Trophoblast cell (in vitro differentiated cells and primary cell): ENCODE measurements at regions not wholly inside any gene's neighbourhood (a gene's known extent, or its start where the extent isn't known, plus 50 kb on each side); places are given as distances from the start of the nearest gene placed in this dataset.

ENCODE experiments used
- DNase-seq, 2 donors: peaks; one replicate each; pipeline ENCODE4 v3.0.0-alpha.2; 2016
- H2AFZ ChIP-seq: 2 replicates; pipeline ENCODE4 v1.6.1; 2013; ENCODE audit warnings: low read length, moderate library complexity, mild to moderate bottlenecking; ENCODE audit not compliant: insufficient read depth, poor library complexity
- H2AK5ac ChIP-seq: 2 replicates; pipeline ENCODE4 v1.6.1; 2013; ENCODE audit warnings: mild to moderate bottlenecking, low read length
- H2BK120ac ChIP-seq: 2 replicates; pipeline ENCODE4 v1.6.1; 2013; ENCODE audit warnings: low read length, mild to moderate bottlenecking, moderate library complexity; ENCODE audit not compliant: insufficient read depth, poor library complexity
- H2BK12ac ChIP-seq: 2 replicates; pipeline ENCODE4 v1.6.1; 2013; ENCODE audit warnings: mild to moderate bottlenecking, low read length, moderate library complexity
- H2BK5ac ChIP-seq: 2 replicates; pipeline ENCODE4 v1.6.1; 2013; ENCODE audit warnings: low read length, low read depth, moderate library complexity, mild to moderate bottlenecking; ENCODE audit not compliant: poor library complexity
- H3K14ac ChIP-seq: 2 replicates; pipeline ENCODE4 v1.6.1; 2013; ENCODE audit warnings: mild to moderate bottlenecking, low read length
- H3K18ac ChIP-seq: 2 replicates; pipeline ENCODE4 v1.6.1; 2013; ENCODE audit warnings: mild to moderate bottlenecking, low read length
- H3K23ac ChIP-seq: 2 replicates; pipeline ENCODE4 v1.6.1; 2013; ENCODE audit warnings: low read length
- H3K27ac ChIP-seq: 2 replicates; pipeline ENCODE4 v1.5.1; 2013; ENCODE audit warnings: low read depth, mild to moderate bottlenecking, inconsistent platforms, low read length, moderate library complexity
- H3K27me3 ChIP-seq: 2 replicates; pipeline ENCODE4 v1.6.1; 2013; ENCODE audit warnings: inconsistent platforms, mild to moderate bottlenecking, low read length, moderate library complexity; ENCODE audit not compliant: insufficient read depth
- H3K36me3 ChIP-seq, 2 experiments: 1 replicate in 1 of 2; 2 replicates in 1 of 2; pipeline ENCODE4 v1.6.1; 2013; ENCODE audit warnings: low read length in 2 of 2, mild to moderate bottlenecking in 2 of 2, moderate library complexity in 1 of 2; ENCODE audit not compliant: insufficient read depth in 2 of 2, control insufficient read depth in 1 of 2
- H3K4ac ChIP-seq: 2 replicates; pipeline ENCODE4 v1.6.1; 2013; ENCODE audit warnings: low read depth, mild to moderate bottlenecking, low read length, moderate library complexity
- H3K4me1 ChIP-seq, 2 experiments: 1 replicate in 1 of 2; 2 replicates in 1 of 2; pipeline ENCODE4 v1.6.1; 2013; ENCODE audit warnings: low read length in 2 of 2, mild to moderate bottlenecking in 2 of 2, moderate library complexity in 1 of 2; ENCODE audit not compliant: insufficient read depth in 2 of 2, control insufficient read depth in 1 of 2
- H3K4me2 ChIP-seq: 2 replicates; pipeline ENCODE4 v1.6.1; 2013; ENCODE audit warnings: inconsistent platforms, mild to moderate bottlenecking, low read length, moderate library complexity
- H3K4me3 ChIP-seq: 2 replicates; pipeline ENCODE4 v1.5.1; 2013; ENCODE audit warnings: mild to moderate bottlenecking, low read depth, low read length, inconsistent platforms
- H3K79me1 ChIP-seq: one replicate; pipeline ENCODE4 v1.6.1; 2013; ENCODE audit warnings: low read length
- H3K79me2 ChIP-seq: 2 replicates; pipeline ENCODE4 v1.6.1; 2013; ENCODE audit warnings: low read length, mild to moderate bottlenecking; ENCODE audit not compliant: control insufficient read depth, insufficient read depth, poor library complexity
- H3K9ac ChIP-seq: 2 replicates; pipeline ENCODE4 v1.6.1; 2013; ENCODE audit warnings: mild to moderate bottlenecking, low read length
- H3K9me3 ChIP-seq: 2 replicates; pipeline ENCODE4 v1.6.1; 2013; ENCODE audit warnings: low read depth, mild to moderate bottlenecking, control low read depth, inconsistent platforms, low read length; ENCODE audit not compliant: insufficient read depth
- H4K12ac ChIP-seq: 2 replicates; pipeline ENCODE4 v1.6.1; 2013; ENCODE audit warnings: low read depth, mild to moderate bottlenecking, low read length, moderate library complexity
- H4K8ac ChIP-seq: 2 replicates; pipeline ENCODE4 v1.6.1; 2013; ENCODE audit warnings: low read depth, mild to moderate bottlenecking, low read length, moderate library complexity
- H4K91ac ChIP-seq: one replicate; pipeline ENCODE4 v1.6.1; 2013; ENCODE audit warnings: low read depth, mild to moderate bottlenecking, low read length, moderate library complexity
- WGBS: extraction: QIAGEN DNeasy Blood & Tissue Kit; methylation state at CpG from one replicate; pipeline ENCODE4 v1.1.7; 2013; ENCODE audit warnings: missing lambda C conversion rate; ENCODE audit not compliant: insufficient read length, insufficient coverage; ENCODE audit errors: extremely low coverage; 5-methylcytosine and 5-hydroxymethylcytosine counted together

DNA sequence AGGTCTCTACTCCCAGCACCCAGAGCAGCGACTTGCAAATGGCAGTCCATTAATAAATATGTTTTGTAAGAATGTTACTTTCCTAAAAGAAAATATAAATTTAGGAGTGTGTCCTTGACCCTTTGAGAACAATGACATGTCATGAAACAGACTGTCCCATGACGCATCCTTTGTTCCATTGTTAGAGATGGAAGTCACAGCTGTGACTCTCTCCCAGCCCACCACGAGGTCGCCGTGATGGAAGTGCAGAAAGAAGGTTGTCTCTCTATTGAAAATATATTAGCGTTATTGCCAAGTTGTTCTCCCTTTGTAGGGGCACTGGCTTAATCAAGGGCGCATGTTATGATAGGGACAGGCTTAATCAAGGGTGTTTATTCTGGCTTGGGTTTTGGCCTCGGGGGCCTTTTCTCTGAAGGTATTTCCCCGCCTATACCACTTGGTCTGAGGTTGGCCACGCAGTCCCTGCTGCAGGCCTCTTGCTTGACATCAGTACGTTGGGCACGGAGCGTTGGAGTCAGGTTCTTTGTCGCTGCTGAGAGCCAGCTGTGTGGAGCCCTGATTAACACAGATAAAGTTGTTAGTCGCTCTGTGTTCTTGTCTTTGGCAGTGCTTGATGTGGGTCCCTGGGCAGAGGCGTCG is 126.7 kb upstream of the ZNF536 start:
- Histone ChIP-seq H2AFZ (no peak overlapping the region), H3K36me3 (no peaks in the 10 kb centered on the region), H4K91ac (no peak overlapping the region), H2BK120ac (no peak overlapping the region), H4K12ac (no peak overlapping the region), H3K27ac (no peak overlapping the region), H3K4me2 (no peak overlapping the region), H3K27me3 (no peaks in the 10 kb centered on the region), H2BK12ac (no peak overlapping the region), H3K23ac (no peak overlapping the region), H3K18ac (no peak overlapping the region), H3K4ac (no peak overlapping the region), H2AK5ac (no peak overlapping the region), H3K79me1 (no peaks in the 10 kb centered on the region), H2BK5ac (no peak overlapping the region), H3K14ac (no peak overlapping the region), H3K4me3 (no peak overlapping the region), H3K4me1 (no peaks in the 10 kb centered on the region), H4K8ac (no peak overlapping the region), H3K9me3 (peaks cover 3% of the 10 kb centered on the region), H3K79me2 (no peaks in the 10 kb centered on the region), H3K9ac (no peak overlapping the region)
- DNase-seq = no peak
- no CpG with 5 or more reads among the region's 17 CpGs for WGBS

DNA sequence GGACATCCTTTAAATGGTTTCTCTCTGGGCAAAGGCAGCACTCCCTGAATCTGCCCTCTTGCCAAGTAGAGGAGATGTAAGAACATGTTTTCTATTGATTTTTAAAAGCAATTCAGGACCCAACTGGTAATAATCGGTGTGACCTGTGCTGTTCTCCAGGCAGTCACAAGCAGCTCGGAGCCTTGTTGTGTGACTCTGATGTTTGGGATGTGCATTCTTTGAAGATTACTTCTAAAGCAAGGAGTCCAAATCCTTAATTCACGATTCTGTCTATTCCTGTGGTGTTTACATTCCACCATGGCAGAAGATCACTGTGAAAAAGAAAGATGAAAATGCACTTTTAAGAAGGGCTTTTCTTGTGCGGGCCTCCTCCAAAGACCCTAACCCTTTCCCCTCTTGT is 122.3 kb upstream of the ZNF536 start:
- H3K14ac ChIP-seq = no peak overlapping the region
- H3K36me3 ChIP-seq = no peaks in the 10 kb centered on the region
- no peak overlapping the region for H4K8ac ChIP-seq
- H2BK5ac ChIP-seq = no peak overlapping the region
- H2BK12ac ChIP-seq = no peak overlapping the region
- H3K27ac ChIP-seq = no peak overlapping the region
- no peaks in the 10 kb centered on the region for H3K27me3 ChIP-seq
- H3K4me3 ChIP-seq = no peak overlapping the region
- H4K91ac ChIP-seq = no peak overlapping the region
- H3K18ac ChIP-seq = no peak overlapping the region
- DNase-seq = no peak
- H3K4me1 ChIP-seq = no peaks in the 10 kb centered on the region
- WGBS = no CpG with 5 or more reads among the region's 4 CpGs
- H3K23ac ChIP-seq = no peak overlapping the region
- H3K9me3 ChIP-seq = no peaks in the 10 kb centered on the region
- no peak overlapping the region for H2BK120ac ChIP-seq
- H3K4ac ChIP-seq = no peak overlapping the region
- no peak overlapping the region for H3K4me2 ChIP-seq
- H4K12ac ChIP-seq = no peak overlapping the region
- no peaks in the 10 kb centered on the region for H3K79me1 ChIP-seq
- H2AK5ac ChIP-seq = no peak overlapping the region
- H2AFZ ChIP-seq = no peak overlapping the region
- H3K9ac ChIP-seq = no peak overlapping the region
- no peaks in the 10 kb centered on the region for H3K79me2 ChIP-seq

DNA sequence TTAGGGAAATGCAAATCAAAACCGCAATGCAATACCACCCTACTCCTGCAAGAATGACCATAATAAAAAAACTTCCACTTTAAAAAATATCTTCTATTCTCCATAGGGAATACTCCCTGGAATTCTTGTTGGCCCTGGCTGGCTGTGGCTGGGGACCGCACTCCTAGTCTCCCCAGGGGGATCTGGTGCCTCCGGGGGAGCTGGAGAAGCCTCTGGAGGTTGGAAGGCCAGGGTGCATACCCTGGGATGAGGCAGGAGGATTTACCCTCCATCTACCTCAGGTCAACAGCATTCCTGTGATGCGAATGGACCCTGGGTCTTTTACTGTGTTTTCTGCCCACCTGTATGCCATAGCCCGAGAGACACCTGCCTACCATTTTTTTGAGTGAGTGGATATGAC is 120.0 kb upstream of the ZNF536 start:
- no peak overlapping the region for H2BK5ac ChIP-seq
- no peak overlapping the region for H4K8ac ChIP-seq
- no peak for DNase-seq
- no peak overlapping the region for H2BK12ac ChIP-seq
- H3K23ac ChIP-seq = no peak overlapping the region
- no peaks in the 10 kb centered on the region for H3K79me1 ChIP-seq
- no CpG with 5 or more reads among the region's 5 CpGs for WGBS
- no peaks in the 10 kb centered on the region for H3K4me1 ChIP-seq
- H2AFZ ChIP-seq = no peak overlapping the region
- no peak overlapping the region for H3K27ac ChIP-seq
- H4K12ac ChIP-seq = no peak overlapping the region
- no peaks in the 10 kb centered on the region for H3K79me2 ChIP-seq
- H3K4ac ChIP-seq = no peak overlapping the region
- no peak overlapping the region for H3K9ac ChIP-seq
- no peaks in the 10 kb centered on the region for H3K36me3 ChIP-seq
- H4K91ac ChIP-seq = no peak overlapping the region
- no peak overlapping the region for H3K4me3 ChIP-seq
- H3K9me3 ChIP-seq = no peaks in the 10 kb centered on the region
- no peak overlapping the region for H3K4me2 ChIP-seq
- H2AK5ac ChIP-seq = no peak overlapping the region
- H3K18ac ChIP-seq = no peak overlapping the region
- H3K27me3 ChIP-seq = no peaks in the 10 kb centered on the region
- no peak overlapping the region for H2BK120ac ChIP-seq
- no peak overlapping the region for H3K14ac ChIP-seq

DNA sequence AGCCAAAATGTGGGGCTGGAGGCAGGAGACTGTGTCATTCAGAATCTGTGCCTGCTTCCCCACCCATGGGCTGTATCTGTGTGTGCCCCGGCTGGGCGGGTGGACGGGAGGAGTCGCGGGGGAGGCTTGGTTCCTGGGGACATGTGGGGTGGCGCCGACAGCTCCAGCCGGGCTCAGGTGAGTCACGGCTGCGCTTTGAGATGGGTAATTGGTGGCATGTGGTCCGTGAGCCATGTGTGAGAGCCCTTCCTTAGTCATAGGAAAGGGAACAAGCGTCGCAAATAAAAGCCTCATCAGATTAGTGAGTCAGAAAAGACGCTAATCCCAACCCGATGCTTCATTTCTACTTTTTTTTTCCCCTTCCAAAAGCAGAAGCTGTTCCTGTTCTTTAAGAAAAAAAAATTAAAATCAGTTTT is 118.6 kb upstream of the ZNF536 start:
- Histone ChIP-seq H2AFZ (no peak overlapping the region), H4K8ac (no peak overlapping the region), H3K9me3 (no peaks in the 10 kb centered on the region), H3K9ac (no peak overlapping the region), H3K4me3 (no peak overlapping the region), H3K4me1 (no peaks in the 10 kb centered on the region), H4K91ac (no peak overlapping the region), H3K4me2 (no peak overlapping the region), H2BK5ac (no peak overlapping the region), H3K23ac (no peak overlapping the region), H2AK5ac (no peak overlapping the region), H3K14ac (no peak overlapping the region), H3K27me3 (no peaks in the 10 kb centered on the region), H3K36me3 (no peaks in the 10 kb centered on the region), H3K79me1 (no peaks in the 10 kb centered on the region), H4K12ac (no peak overlapping the region), H3K4ac (no peak overlapping the region), H3K27ac (no peak overlapping the region), H2BK120ac (no peak overlapping the region), H3K79me2 (no peaks in the 10 kb centered on the region), H2BK12ac (no peak overlapping the region), H3K18ac (no peak overlapping the region)
- DNase-seq = no peak
- no CpG with 5 or more reads among the region's 15 CpGs for WGBS
